ENCODE measurements at regions not wholly inside any gene's neighbourhood (a gene's known extent, or its start where the extent isn't known, plus 50 kb on each side); places are given as distances from the start of the nearest gene placed in this dataset.

DNA sequence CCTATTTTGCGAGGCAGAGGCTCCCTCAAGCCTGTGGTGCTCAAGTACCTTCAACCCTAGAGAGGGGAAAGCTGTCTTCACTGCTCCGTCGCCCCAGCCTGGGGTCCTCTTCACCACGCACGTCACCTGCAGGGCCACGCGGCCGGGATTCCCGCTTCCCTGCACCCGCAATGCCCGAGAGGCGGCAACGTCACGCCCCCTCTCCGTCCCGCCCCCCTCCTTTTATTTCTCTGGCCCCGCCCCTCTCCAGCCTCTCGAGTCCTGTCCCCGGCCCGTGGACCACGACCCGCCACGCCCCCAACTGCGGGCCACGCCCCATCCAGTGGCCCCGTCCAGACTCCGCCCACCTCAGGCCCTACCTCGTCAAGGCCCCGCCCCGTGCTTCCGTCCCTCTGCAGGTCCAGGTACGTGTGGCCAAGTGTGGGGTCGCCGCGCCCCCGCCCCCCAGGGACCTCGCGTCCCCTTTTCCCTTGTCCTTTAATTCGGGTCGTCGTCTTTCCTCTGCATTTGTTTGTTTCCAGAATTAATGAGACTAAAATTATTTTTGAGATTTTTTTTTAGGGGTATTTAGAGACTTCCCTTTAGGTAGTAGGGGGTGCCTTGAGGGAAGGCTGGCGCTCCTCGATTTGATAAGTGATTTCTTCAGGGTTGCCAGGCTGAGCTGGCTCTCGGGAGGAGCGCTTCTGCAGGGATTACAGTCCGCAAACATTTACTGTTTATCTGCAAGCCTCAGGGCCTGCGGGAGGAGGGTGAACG is 69.8 kb upstream of the BAIAP2L1 start:
- no peak for TF ChIP-seq EZH2phosphoT487 (IDR thresholded peaks at IDR 0.05; ENCODE audit: low read depth, severe bottlenecking, unreplicated experiment)
- no peak for TF ChIP-seq EZH2 (IDR thresholded peaks at IDR 0.05; ENCODE audit: borderline replicate concordance)
- TF ChIP-seq, protein P1, sequence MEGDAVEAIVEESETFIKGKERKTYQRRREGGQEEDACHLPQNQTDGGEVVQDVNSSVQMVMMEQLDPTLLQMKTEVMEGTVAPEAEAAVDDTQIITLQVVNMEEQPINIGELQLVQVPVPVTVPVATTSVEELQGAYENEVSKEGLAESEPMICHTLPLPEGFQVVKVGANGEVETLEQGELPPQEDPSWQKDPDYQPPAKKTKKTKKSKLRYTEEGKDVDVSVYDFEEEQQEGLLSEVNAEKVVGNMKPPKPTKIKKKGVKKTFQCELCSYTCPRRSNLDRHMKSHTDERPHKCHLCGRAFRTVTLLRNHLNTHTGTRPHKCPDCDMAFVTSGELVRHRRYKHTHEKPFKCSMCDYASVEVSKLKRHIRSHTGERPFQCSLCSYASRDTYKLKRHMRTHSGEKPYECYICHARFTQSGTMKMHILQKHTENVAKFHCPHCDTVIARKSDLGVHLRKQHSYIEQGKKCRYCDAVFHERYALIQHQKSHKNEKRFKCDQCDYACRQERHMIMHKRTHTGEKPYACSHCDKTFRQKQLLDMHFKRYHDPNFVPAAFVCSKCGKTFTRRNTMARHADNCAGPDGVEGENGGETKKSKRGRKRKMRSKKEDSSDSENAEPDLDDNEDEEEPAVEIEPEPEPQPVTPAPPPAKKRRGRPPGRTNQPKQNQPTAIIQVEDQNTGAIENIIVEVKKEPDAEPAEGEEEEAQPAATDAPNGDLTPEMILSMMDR (IDR thresholded peaks at IDR 0.05; ENCODE audit: poor library complexity): no peak

DNA sequence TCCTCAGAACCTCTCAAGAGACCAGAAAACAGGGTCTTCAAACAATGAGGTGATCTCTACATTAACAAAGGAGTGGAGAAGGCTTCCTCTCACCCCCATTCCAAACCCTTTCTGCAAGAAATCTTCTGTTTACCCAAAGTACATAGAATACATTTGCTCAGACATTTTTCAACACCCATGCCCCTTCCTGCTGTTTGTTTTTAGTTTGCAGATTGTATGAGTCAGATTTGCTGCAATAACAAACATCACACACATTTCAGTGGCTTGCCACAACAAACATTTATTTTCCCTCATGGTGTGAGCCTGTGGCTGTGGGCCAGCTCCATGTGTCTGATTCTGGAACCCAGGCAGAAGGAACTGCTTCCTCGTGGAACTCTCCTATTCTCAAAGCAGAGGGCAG is 68.2 kb upstream of the BAIAP2L1 start:
- H3K27me3 ChIP-seq: peaks cover 8% of the 10 kb centered on the region
- no peak for TF ChIP-seq EZH2 (IDR thresholded peaks at IDR 0.05; ENCODE audit: borderline replicate concordance)
- DNase-seq (ENCODE audit: low spot score): no peak

More for the DNA sequence above, 69.8 kb upstream of the BAIAP2L1 start:
- Histone ChIP-seq H3K27me3 (peaks cover 8% of the 10 kb centered on the region), H2AFZ (peak overlapping the region; percentile 80), H3K27ac (no peak overlapping the region), H4K20me1 (ENCODE audit: insufficient read depth, poor library complexity, severe bottlenecking) (no peaks in the 10 kb centered on the region), H3K9me2 (replicated peaks; ENCODE audit: insufficient read depth) (no peaks in the 10 kb centered on the region), H3K9me3 (ENCODE audit: low read depth) (no peaks in the 10 kb centered on the region), H3K36me3 (replicated peaks; ENCODE audit: insufficient read depth, low read depth) (no peaks in the 10 kb centered on the region), H3K4me3 (peak overlapping the region; percentile 5), H3K4me2 (peak overlapping the region; percentile 88), H3K79me2 (no peaks in the 10 kb centered on the region), H3K4me1 (ENCODE audit: insufficient read depth) (no peaks in the 10 kb centered on the region)
- WGBS (ENCODE audit: low lambda C conversion rate, missing lambda C conversion rate): 7% methylated on average over 34 of the region's 48 CpGs
- peak; percentile 86 for DNase-seq (ENCODE audit: low spot score)

DNA sequence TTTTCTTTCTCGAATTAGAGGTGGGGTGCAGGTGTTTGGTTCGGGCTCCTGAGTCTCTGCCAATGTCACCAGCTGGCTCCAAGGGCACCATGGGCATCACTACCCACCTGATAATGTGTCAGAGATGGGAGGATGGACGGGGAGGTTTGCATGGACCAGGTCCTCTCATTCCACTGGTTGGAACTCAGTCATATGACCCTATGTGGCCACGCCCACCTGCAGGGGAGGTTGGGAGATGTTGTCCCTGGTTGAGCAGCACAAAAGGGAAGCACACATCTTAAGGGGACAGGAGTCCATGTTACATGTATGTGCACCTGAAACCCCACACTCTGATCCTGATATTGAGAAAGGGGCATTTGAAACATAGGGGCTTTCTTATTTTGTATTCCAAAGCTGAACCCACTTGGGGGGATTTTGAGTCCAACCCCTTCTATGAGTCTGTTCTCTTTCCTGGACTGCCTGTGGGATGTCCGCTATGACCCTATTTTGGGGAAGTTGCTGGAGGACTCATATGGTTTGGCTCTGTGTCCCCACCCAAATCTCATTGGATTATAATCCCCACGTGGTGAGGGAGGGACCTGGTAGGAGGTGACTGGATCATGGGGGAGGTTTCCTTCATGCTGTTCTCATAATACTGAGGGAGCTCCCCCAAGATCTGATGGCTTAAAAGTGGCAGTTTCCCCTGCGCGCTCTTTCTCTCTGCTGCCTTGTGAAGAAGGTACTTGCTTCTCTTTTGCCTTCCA is 66.9 kb upstream of the BAIAP2L1 start:
- 85% methylated on average over 8 of the region's 8 CpGs for WGBS (ENCODE audit: low lambda C conversion rate, missing lambda C conversion rate)
- no peak overlapping the region for H2AFZ ChIP-seq
- H3K4me1 ChIP-seq (ENCODE audit: insufficient read depth): no peaks in the 10 kb centered on the region
- no peaks in the 10 kb centered on the region for H3K36me3 ChIP-seq (replicated peaks; ENCODE audit: insufficient read depth, low read depth)
- H3K4me2 ChIP-seq: no peak overlapping the region
- DNase-seq (ENCODE audit: low spot score): no peak
- H3K4me3 ChIP-seq: no peak overlapping the region
- H3K27ac ChIP-seq: no peak overlapping the region
- no peaks in the 10 kb centered on the region for H3K9me3 ChIP-seq (ENCODE audit: low read depth)
- peaks cover 8% of the 10 kb centered on the region for H3K27me3 ChIP-seq
- TF ChIP-seq, protein P1 (IDR thresholded peaks at IDR 0.05; ENCODE audit: poor library complexity): no peak
- TF ChIP-seq EZH2phosphoT487 (IDR thresholded peaks at IDR 0.05; ENCODE audit: low read depth, severe bottlenecking, unreplicated experiment) (no peak), EZH2 (IDR thresholded peaks at IDR 0.05; ENCODE audit: borderline replicate concordance) (no peak)
- H4K20me1 ChIP-seq (ENCODE audit: insufficient read depth, poor library complexity, severe bottlenecking): no peaks in the 10 kb centered on the region
- no peaks in the 10 kb centered on the region for H3K79me2 ChIP-seq
- no peaks in the 10 kb centered on the region for H3K9me2 ChIP-seq (replicated peaks; ENCODE audit: insufficient read depth)

More for the DNA sequence above, 68.2 kb upstream of the BAIAP2L1 start:
- H4K20me1 ChIP-seq (ENCODE audit: insufficient read depth, poor library complexity, severe bottlenecking): no peaks in the 10 kb centered on the region
- H3K27ac ChIP-seq: no peak overlapping the region
- H3K9me2 ChIP-seq (replicated peaks; ENCODE audit: insufficient read depth): no peaks in the 10 kb centered on the region
- H2AFZ ChIP-seq: no peak overlapping the region
- H3K4me3 ChIP-seq: no peak overlapping the region
- no peaks in the 10 kb centered on the region for H3K9me3 ChIP-seq (ENCODE audit: low read depth)
- H3K36me3 ChIP-seq (replicated peaks; ENCODE audit: insufficient read depth, low read depth): no peaks in the 10 kb centered on the region
- no peaks in the 10 kb centered on the region for H3K4me1 ChIP-seq (ENCODE audit: insufficient read depth)
- 88% methylated on average over 1 of the region's 1 CpG for WGBS (ENCODE audit: low lambda C conversion rate, missing lambda C conversion rate)
- no peak overlapping the region for H3K4me2 ChIP-seq
- no peaks in the 10 kb centered on the region for H3K79me2 ChIP-seq

DNA sequence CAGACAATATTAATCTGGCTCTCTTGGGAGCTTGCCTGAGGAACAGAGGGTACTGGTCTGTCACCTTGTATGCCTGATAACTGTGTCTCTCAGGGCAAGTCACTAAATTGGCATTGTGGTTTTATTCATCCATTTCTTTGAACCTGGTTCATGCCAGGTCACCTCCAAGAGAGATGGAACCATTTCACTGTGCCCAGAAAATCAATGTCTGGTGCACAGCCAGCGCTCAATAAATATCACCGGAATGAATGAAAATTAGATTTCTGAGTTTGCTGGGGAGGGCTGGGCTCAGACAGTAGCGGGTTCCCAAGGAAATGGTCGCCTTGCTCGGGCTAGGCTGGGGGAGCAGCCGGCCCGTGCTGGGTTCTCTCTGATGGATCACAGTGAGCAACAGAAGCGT is 64.1 kb upstream of the BAIAP2L1 start:
- H3K36me3 ChIP-seq (replicated peaks; ENCODE audit: insufficient read depth, low read depth): no peaks in the 10 kb centered on the region
- no peaks in the 10 kb centered on the region for H3K79me2 ChIP-seq
- 94% methylated on average over 8 of the region's 8 CpGs for WGBS (ENCODE audit: low lambda C conversion rate, missing lambda C conversion rate)
- peaks cover 4% of the 10 kb centered on the region for H3K27me3 ChIP-seq
- no peak overlapping the region for H2AFZ ChIP-seq
- H3K27ac ChIP-seq: no peak overlapping the region
- no peak for TF ChIP-seq EZH2 (IDR thresholded peaks at IDR 0.05; ENCODE audit: borderline replicate concordance)
- H3K4me3 ChIP-seq: no peak overlapping the region
- no peaks in the 10 kb centered on the region for H4K20me1 ChIP-seq (ENCODE audit: insufficient read depth, poor library complexity, severe bottlenecking)
- H3K4me1 ChIP-seq (ENCODE audit: insufficient read depth): no peaks in the 10 kb centered on the region
- no peak for DNase-seq (ENCODE audit: low spot score)
- H3K4me2 ChIP-seq: no peak overlapping the region
- H3K9me3 ChIP-seq (ENCODE audit: low read depth): no peaks in the 10 kb centered on the region
- H3K9me2 ChIP-seq (replicated peaks; ENCODE audit: insufficient read depth): no peaks in the 10 kb centered on the region
